Neural progenitor cell (in vitro differentiated cells): ENCODE measurements at regions not wholly inside any gene's neighbourhood (a gene's known extent, or its start where the extent isn't known, plus 50 kb on each side); places are given as distances from the start of the nearest gene placed in this dataset.
A peak's percentile ranks its signal among the peaks of the same experiment; 100 is the strongest.

Experiments
- DNase-seq: peaks from one replicate; pipeline ENCODE4 v3.0.0-alpha.2; 2016; ENCODE audit warnings: low spot score
- H2AFZ ChIP-seq: fragments of 200-600 bp; sonication (generic); replicated peaks from 2 replicates; pipeline ENCODE4 v1.6.1; 2016; ENCODE audit warnings: antibody characterized with exemption
- H3F3A ChIP-seq: fragments of 200-600 bp; sonication (generic); 2 replicates; pipeline ENCODE4 v1.6.1; 2016; ENCODE audit warnings: antibody characterized with exemption, low read depth
- H3K27ac ChIP-seq: fragments of 200-600 bp; sonication (generic); 2 replicates; pipeline ENCODE4 v1.5.1; 2016; ENCODE audit warnings: mild to moderate bottlenecking
- H3K27me3 ChIP-seq: fragments of 200-600 bp; sonication (generic); 2 replicates; pipeline ENCODE4 v1.6.1; 2016; ENCODE audit warnings: mild to moderate bottlenecking, moderate library complexity
- H3K36me3 ChIP-seq: fragments of 200-600 bp; sonication (generic); 2 replicates; pipeline ENCODE4 v1.5.1; 2016
- H3K4me1 ChIP-seq: fragments of 200-600 bp; sonication (generic); 2 replicates; pipeline ENCODE4 v1.6.1; 2016; ENCODE audit warnings: mixed run types
- H3K4me2 ChIP-seq: fragments of 200-600 bp; sonication (generic); 2 replicates; pipeline ENCODE4 v1.6.1; 2016
- H3K4me3 ChIP-seq: fragments of 200-600 bp; sonication (generic); 2 replicates; pipeline ENCODE4 v1.5.1; 2016
- H3K79me2 ChIP-seq: fragments of 200-600 bp; sonication (generic); 2 replicates; pipeline ENCODE4 v1.6.1; 2016; ENCODE audit warnings: low read depth
- H3K9ac ChIP-seq: fragments of 200-600 bp; sonication (generic); 2 replicates; pipeline ENCODE4 v1.6.1; 2016
- H3K9me3 ChIP-seq: fragments of 200-600 bp; sonication (generic); 2 replicates; pipeline ENCODE4 v1.5.1; 2016; ENCODE audit warnings: low read depth
- H4K20me1 ChIP-seq: fragments of 200-600 bp; sonication (generic); 2 replicates; pipeline ENCODE4 v1.6.1; 2016; ENCODE audit warnings: low read depth
- H3K27ac Mint-ChIP-seq: 3 replicates; pipeline ENCODE4 v1.8.0; 2021; ENCODE audit warnings: mixed read lengths
- H3K27me3 Mint-ChIP-seq: 2 replicates; pipeline ENCODE4 v1.8.0; 2022; ENCODE audit warnings: low read depth, mild to moderate bottlenecking, inconsistent platforms, moderate library complexity, mixed read lengths; ENCODE audit not compliant: insufficient read depth
- H3K36me3 Mint-ChIP-seq: 3 replicates; pipeline ENCODE4 v1.8.0; 2021; ENCODE audit warnings: mixed read lengths
- H3K4me1 Mint-ChIP-seq: 3 replicates; pipeline ENCODE4 v1.8.0; 2021; ENCODE audit warnings: mixed read lengths
- H3K4me3 Mint-ChIP-seq: 3 replicates; pipeline ENCODE4 v1.8.0; 2021; ENCODE audit warnings: mild to moderate bottlenecking, moderate library complexity, mixed read lengths
- H3K9me3 Mint-ChIP-seq: 3 replicates; pipeline ENCODE4 v1.8.0; 2020; ENCODE audit warnings: mixed read lengths
- EZH2 ChIP-seq: fragments of 200-600 bp; sonication (generic); IDR thresholded peaks from 2 replicates; pipeline ENCODE4 v1.6.1; 2017; ENCODE audit warnings: antibody characterized with exemption, mild to moderate bottlenecking, moderate library complexity
- EZH2phosphoT487 ChIP-seq: fragments of 200-600 bp; sonication (generic); IDR thresholded peaks from 2 replicates; pipeline ENCODE4 v1.6.1; 2017; ENCODE audit warnings: antibody characterized with exemption
- TF ChIP-seq, protein P1 (sequence below): fragments of 200-600 bp; sonication (generic); IDR thresholded peaks from 2 replicates; pipeline ENCODE4 v1.5.1; 2017; ENCODE audit warnings: antibody characterized with exemption, mild to moderate bottlenecking

DNA sequence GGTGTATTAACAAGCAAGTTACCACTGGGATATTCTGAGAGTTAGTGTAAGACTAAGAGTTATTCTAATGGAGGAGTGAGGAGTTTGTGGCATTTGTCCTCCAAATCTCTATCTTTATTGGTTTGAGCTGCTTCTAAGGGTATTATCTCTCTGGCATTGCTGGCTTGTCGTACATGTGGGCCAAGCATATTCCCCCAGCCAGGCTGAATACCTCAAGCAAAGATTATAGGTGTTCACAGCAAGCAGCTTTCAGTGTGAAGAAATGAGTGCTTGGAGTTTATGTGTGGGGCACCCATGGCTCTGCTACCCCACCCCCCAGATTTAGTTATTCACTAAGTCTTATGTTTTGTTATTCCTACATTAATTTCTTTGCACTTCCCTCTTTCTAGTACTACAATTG lies 193.6 kb upstream of the FANCL start:
- TF ChIP-seq, protein P1, sequence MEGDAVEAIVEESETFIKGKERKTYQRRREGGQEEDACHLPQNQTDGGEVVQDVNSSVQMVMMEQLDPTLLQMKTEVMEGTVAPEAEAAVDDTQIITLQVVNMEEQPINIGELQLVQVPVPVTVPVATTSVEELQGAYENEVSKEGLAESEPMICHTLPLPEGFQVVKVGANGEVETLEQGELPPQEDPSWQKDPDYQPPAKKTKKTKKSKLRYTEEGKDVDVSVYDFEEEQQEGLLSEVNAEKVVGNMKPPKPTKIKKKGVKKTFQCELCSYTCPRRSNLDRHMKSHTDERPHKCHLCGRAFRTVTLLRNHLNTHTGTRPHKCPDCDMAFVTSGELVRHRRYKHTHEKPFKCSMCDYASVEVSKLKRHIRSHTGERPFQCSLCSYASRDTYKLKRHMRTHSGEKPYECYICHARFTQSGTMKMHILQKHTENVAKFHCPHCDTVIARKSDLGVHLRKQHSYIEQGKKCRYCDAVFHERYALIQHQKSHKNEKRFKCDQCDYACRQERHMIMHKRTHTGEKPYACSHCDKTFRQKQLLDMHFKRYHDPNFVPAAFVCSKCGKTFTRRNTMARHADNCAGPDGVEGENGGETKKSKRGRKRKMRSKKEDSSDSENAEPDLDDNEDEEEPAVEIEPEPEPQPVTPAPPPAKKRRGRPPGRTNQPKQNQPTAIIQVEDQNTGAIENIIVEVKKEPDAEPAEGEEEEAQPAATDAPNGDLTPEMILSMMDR = no peak
- TF ChIP-seq EZH2 (no peak), EZH2phosphoT487 (no peak)
- Histone ChIP-seq H4K20me1 (no peaks in the 10 kb centered on the region), H2AFZ (no peak overlapping the region), H3K9ac (no peak overlapping the region), H3K4me1 (peaks cover 9% of the 10 kb centered on the region), H3K9me3 (no peaks in the 10 kb centered on the region), H3K4me3 (no peak overlapping the region), H3K4me2 (no peak overlapping the region), H3F3A (peaks cover 1% of the 10 kb centered on the region), H3K27ac (no peak overlapping the region), H3K36me3 (no peaks in the 10 kb centered on the region), H3K27me3 (no peaks in the 10 kb centered on the region), H3K79me2 (no peaks in the 10 kb centered on the region)
- no peak overlapping the region for H3K4me3 Mint-ChIP-seq
- DNase-seq = no peak
- H3K9me3 Mint-ChIP-seq = peaks cover 8% of the 10 kb centered on the region
- no peak overlapping the region for H3K27ac Mint-ChIP-seq
- peaks cover 4% of the 10 kb centered on the region for H3K4me1 Mint-ChIP-seq
- H3K27me3 Mint-ChIP-seq = peaks cover 4% of the 10 kb centered on the region
- H3K36me3 Mint-ChIP-seq = no peaks in the 10 kb centered on the region

DNA sequence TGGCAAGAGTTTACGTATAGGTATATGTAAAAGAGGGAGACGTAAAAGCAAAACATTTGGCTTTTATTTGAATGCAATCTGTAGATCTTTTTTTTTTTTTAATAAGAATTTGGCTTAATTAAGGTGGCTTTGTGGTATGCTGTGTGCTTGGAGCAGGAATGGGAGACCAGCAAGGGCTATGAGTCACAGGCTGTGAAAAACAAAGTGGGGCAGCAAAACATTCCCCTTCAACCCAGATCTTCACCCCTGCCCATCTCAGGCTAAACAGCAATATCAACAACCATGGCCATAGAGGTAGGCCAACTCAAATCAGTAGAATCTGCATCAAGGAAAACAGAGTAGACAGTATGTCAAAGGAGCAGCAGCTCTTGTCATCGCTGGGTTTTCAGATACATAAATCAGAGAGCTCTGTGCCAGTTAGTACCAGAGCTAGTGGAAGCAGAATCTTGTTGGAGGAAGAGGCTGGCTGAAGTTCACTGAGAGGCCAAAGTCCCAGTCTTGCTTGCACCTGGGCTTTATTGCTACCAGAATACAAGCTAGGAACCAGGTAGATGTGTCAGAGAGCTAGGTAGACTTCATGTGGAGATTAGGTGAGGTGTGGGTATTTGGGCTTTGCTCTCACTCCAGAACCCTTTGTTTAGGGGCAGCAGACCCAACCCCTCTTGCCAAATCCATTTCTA lies 191.5 kb upstream of the FANCL start:
- no peaks in the 10 kb centered on the region for H4K20me1 ChIP-seq
- peaks cover 2% of the 10 kb centered on the region for H3K27me3 Mint-ChIP-seq
- H3K4me3 Mint-ChIP-seq = no peak overlapping the region
- peaks cover 2% of the 10 kb centered on the region for H3K79me2 ChIP-seq
- H3K27me3 ChIP-seq = no peaks in the 10 kb centered on the region
- no peak overlapping the region for H3K4me2 ChIP-seq
- no peaks in the 10 kb centered on the region for H3K36me3 Mint-ChIP-seq
- peaks cover 19% of the 10 kb centered on the region for H3F3A ChIP-seq
- DNase-seq = no peak
- no peak overlapping the region for H2AFZ ChIP-seq
- H3K9ac ChIP-seq = no peak overlapping the region
- peaks cover 16% of the 10 kb centered on the region for H3K4me1 ChIP-seq
- no peak overlapping the region for H3K4me3 ChIP-seq
- H3K4me1 Mint-ChIP-seq = peaks cover 11% of the 10 kb centered on the region
- H3K27ac ChIP-seq = no peak overlapping the region
- H3K36me3 ChIP-seq = no peaks in the 10 kb centered on the region
- H3K27ac Mint-ChIP-seq = no peak overlapping the region
- peaks cover 8% of the 10 kb centered on the region for H3K9me3 Mint-ChIP-seq
- no peaks in the 10 kb centered on the region for H3K9me3 ChIP-seq
- TF ChIP-seq, protein P1 = no peak
- TF ChIP-seq EZH2 = no peak
- TF ChIP-seq EZH2phosphoT487 = no peak

- H3K9ac ChIP-seq = peak overlapping the region; percentile 43
- no peak for DNase-seq
- H3K4me3 ChIP-seq = peak overlapping the region; percentile 84
- H3K27ac ChIP-seq = peak overlapping the region; percentile 89
- H3K36me3 Mint-ChIP-seq = peaks cover 5% of the 10 kb centered on the region
- peak overlapping the region; percentile 96 for H3K27ac Mint-ChIP-seq
- H3F3A ChIP-seq = peaks cover 25% of the 10 kb centered on the region
- H2AFZ ChIP-seq = peak overlapping the region; percentile 61
- H3K27me3 Mint-ChIP-seq = peaks cover 2% of the 10 kb centered on the region
- H3K9me3 ChIP-seq = no peaks in the 10 kb centered on the region
- TF ChIP-seq, protein P1 = no peak
- no peak for TF ChIP-seq EZH2
- no peak for TF ChIP-seq EZH2phosphoT487
- peaks cover 17% of the 10 kb centered on the region for H3K79me2 ChIP-seq
- H3K4me1 ChIP-seq = peaks cover 23% of the 10 kb centered on the region
- H3K9me3 Mint-ChIP-seq = peaks cover 7% of the 10 kb centered on the region
- H3K4me1 Mint-ChIP-seq = peaks cover 12% of the 10 kb centered on the region
- H3K27me3 ChIP-seq = no peaks in the 10 kb centered on the region
- H4K20me1 ChIP-seq = no peaks in the 10 kb centered on the region
- H3K36me3 ChIP-seq = no peaks in the 10 kb centered on the region
- peak overlapping the region; percentile 82 for H3K4me2 ChIP-seq
- peak overlapping the region; percentile 90 for H3K4me3 Mint-ChIP-seq
These were observed 188.1 kb upstream of the FANCL start for GRCh38 chr2:58429014-58429875.
